ENCODE measurements at regions not wholly inside any gene's neighbourhood (a gene's known extent, or its start where the extent isn't known, plus 50 kb on each side); places are given as distances from the start of the nearest gene placed in this dataset.

DNA sequence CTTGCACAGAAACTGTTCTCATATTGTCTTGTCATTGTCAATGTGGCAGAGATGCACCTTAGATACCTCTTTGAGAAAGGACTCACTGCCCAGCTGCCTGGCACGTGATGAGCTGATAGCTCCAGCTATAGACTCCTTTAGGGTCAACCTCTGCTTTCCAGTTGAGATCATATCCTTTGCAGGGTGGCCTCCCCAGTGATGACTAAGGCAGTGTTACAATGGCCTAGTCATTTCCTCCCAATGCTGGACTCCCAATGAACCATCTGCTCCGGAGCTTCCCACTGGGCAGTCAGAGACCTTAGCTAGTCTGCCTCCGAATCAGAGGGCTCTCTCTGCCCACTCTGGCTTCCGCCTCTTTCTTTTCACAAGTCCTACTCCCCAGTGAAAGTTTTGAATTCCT is 79.5 kb downstream of the CHRD start:
- Histone ChIP-seq H3K4me1 (ENCODE audit: low read depth) (no peaks in the 10 kb centered on the region), H3K36me3 (ENCODE audit: low read depth) (no peaks in the 10 kb centered on the region), H3K4me3 (no peak overlapping the region), H3K9me3 (no peaks in the 10 kb centered on the region)
- ATAC-seq (no peak), DNase-seq (no peak)
- TF ChIP-seq, protein P1, sequence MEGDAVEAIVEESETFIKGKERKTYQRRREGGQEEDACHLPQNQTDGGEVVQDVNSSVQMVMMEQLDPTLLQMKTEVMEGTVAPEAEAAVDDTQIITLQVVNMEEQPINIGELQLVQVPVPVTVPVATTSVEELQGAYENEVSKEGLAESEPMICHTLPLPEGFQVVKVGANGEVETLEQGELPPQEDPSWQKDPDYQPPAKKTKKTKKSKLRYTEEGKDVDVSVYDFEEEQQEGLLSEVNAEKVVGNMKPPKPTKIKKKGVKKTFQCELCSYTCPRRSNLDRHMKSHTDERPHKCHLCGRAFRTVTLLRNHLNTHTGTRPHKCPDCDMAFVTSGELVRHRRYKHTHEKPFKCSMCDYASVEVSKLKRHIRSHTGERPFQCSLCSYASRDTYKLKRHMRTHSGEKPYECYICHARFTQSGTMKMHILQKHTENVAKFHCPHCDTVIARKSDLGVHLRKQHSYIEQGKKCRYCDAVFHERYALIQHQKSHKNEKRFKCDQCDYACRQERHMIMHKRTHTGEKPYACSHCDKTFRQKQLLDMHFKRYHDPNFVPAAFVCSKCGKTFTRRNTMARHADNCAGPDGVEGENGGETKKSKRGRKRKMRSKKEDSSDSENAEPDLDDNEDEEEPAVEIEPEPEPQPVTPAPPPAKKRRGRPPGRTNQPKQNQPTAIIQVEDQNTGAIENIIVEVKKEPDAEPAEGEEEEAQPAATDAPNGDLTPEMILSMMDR (IDR thresholded peaks at IDR 0.05), result no peak
- intact Hi-C loops (cut with DNase I, micrococcal nuclease), result no loop called here

DNA sequence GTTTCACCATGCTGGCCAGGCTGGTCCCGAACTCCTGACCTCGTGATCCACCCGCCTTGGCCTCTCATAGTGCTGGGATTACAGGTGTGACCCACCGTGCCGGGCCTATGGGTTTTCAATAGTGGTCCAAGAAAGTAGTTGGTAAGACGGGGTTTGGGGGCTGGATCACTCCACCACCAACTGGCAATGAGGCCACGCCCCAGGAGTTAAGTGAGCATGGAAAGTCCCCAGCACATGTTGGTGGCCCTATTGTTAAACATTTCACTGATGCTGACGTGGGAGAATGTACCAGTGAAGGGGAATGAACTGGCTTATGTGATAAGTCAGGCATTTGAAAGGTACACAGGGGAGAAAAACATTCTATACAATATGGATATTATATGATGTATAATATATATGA is 80.4 kb downstream of the CHRD start:
- ATAC-seq, result no peak
- TF ChIP-seq, protein P1 (IDR thresholded peaks at IDR 0.05), result no peak

DNA sequence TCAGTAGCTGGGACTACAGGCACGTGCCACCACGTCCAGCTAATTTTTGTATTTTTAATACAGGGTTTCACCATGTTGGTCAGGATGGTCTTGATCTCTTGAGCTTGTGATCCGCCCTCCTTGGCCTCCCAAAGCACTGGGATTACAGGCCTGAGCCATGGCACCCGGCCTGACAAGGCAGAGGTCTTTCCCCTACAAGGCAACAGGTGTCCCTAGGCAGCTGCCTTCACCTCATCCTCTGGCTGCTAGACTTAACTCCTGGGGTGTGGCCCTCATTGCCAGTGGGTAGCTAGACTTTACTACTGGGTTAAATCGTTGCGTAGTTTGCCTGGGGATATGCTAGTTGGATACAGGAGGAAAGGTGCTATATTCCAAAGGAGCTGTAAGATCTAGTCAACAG is 81.4 kb downstream of the CHRD start:
- no peak for DNase-seq
- ATAC-seq, result peak; percentile 8
- intact Hi-C loops (cut with DNase I, micrococcal nuclease), result no loop called here
- Histone ChIP-seq H3K4me1 (ENCODE audit: low read depth) (no peaks in the 10 kb centered on the region), H3K4me3 (no peak overlapping the region), H3K36me3 (ENCODE audit: low read depth) (no peaks in the 10 kb centered on the region), H3K9me3 (no peaks in the 10 kb centered on the region)
- TF ChIP-seq, protein P1 (IDR thresholded peaks at IDR 0.05), result no peak

More for the DNA sequence above, 80.4 kb downstream of the CHRD start:
- Histone ChIP-seq H3K36me3 (ENCODE audit: low read depth) (no peaks in the 10 kb centered on the region), H3K4me3 (no peak overlapping the region), H3K4me1 (ENCODE audit: low read depth) (no peaks in the 10 kb centered on the region), H3K9me3 (no peaks in the 10 kb centered on the region)
- intact Hi-C loops (cut with DNase I, micrococcal nuclease), result no loop called here
- DNase-seq, result no peak

DNA sequence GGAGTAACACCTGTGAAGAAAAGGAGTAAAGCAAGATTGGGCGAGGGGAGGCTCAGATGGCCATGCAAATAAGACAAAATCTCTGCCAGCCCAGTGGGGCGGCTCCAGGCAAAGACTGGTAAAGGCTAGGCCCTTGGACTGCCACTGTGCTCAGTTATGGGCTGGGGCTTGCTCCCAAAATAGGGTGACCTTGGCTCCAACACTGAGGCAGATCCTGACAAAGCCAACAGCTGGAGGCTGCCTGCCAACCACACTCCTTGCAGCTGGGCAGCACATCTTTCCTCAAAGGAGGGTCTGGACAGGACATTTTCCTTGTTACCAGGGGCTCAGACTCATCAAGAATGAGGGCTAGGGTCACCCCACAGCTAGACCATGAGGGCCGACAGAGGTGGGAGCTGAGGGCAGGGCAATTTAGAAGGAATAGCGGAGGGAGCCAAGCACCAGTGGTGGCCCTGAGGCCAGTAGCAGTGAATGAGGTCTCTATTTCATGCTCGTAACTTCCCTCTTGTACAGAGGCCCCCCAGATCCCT is 86.1 kb downstream of the CHRD start:
- H3K36me3 ChIP-seq (ENCODE audit: low read depth), result no peaks in the 10 kb centered on the region
- intact Hi-C loops (cut with DNase I, micrococcal nuclease), result no loop called here

DNA sequence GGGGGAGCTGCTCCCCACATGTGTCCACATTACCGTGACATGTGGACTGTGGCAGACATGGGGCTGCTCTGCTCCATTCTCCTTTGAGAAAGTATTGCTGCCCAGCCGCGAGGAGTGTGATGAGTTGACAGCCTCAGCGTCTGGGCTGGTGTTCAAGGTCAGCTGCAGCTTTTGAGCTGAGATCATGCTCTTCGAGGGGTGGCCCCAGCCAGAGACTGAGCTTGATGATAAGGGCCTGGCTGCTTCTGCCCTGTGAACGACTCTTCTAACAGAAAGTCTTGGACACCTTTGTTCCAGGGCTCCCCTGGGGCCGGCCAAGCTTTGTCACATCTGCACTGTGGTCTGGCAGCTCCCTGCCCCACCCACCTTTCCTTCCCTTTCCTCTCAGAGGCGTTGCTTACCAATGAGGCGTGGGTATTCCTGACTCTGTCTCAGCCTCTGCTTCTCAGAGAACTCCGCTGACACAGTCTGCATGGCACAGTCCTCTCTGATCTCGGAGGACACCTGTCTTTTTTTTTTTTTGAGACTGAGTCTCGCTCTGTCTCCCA is 86.6 kb downstream of the CHRD start:
- no peak overlapping the region for H3K4me3 ChIP-seq

More for the DNA sequence above, 86.1 kb downstream of the CHRD start:
- DNase-seq (no peak), ATAC-seq (no peak)
- no peak overlapping the region for H3K4me3 ChIP-seq
- TF ChIP-seq, protein P1 (IDR thresholded peaks at IDR 0.05), result no peak
- H3K4me1 ChIP-seq (ENCODE audit: low read depth), result peaks cover 5% of the 10 kb centered on the region
- no peaks in the 10 kb centered on the region for H3K9me3 ChIP-seq

More for the DNA sequence above, 86.6 kb downstream of the CHRD start:
- H3K9me3 ChIP-seq, result no peaks in the 10 kb centered on the region
- ATAC-seq, result peak; percentile 81
- intact Hi-C loops (cut with DNase I, micrococcal nuclease), result no loop called here
- peak in 2 of 3 donors; percentile 36 to 44 for DNase-seq
- peaks cover 5% of the 10 kb centered on the region for H3K4me1 ChIP-seq (ENCODE audit: low read depth)
- TF ChIP-seq, protein P1 (IDR thresholded peaks at IDR 0.05), result no peak
- H3K36me3 ChIP-seq (ENCODE audit: low read depth), result no peaks in the 10 kb centered on the region

All from mucosa of descending colon (tissue), 3 donors.